ENCODE measurements at regions not wholly inside any gene's neighbourhood (a gene's known extent, or its start where the extent isn't known, plus 50 kb on each side); places are given as distances from the start of the nearest gene placed in this dataset.

DNA sequence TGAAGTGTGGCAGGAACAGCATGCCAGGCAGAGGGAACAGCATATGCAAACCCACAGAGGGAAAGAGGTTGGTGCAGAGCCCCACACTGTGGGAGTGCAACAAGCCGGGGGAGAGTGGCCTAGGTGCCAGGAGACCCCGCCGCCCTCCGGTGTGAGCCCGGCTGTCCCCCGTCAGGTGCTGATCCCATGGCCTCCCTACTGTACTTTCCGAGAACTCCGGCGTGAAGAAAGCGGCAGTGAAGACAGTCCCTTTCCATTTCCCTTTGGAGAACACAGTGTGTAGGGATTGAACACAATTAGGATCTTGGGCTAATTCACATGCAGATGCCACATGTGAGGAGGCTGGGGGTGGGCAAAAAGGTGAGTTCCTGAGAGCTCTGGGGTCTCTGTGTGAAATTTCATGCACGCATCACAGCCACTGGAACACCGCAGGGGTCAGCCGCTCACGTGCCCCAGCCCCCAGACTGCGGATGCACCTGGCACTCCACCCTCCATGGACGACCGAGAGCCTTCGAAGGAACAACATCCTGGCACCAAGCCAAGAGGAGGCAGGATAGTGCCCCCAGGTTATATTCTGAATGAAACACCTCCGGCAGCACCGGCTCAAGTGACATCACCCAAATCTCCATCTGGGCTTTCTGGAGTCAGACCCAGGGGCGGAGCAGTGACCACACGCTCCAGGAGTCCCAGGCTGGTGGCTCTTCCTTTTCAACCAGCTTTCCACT is 82.1 kb upstream of the PPP2R2D start:
- TF ChIP-seq POLR2A (IDR thresholded peaks at IDR 0.05), result no peak
- TF ChIP-seq, protein P1, sequence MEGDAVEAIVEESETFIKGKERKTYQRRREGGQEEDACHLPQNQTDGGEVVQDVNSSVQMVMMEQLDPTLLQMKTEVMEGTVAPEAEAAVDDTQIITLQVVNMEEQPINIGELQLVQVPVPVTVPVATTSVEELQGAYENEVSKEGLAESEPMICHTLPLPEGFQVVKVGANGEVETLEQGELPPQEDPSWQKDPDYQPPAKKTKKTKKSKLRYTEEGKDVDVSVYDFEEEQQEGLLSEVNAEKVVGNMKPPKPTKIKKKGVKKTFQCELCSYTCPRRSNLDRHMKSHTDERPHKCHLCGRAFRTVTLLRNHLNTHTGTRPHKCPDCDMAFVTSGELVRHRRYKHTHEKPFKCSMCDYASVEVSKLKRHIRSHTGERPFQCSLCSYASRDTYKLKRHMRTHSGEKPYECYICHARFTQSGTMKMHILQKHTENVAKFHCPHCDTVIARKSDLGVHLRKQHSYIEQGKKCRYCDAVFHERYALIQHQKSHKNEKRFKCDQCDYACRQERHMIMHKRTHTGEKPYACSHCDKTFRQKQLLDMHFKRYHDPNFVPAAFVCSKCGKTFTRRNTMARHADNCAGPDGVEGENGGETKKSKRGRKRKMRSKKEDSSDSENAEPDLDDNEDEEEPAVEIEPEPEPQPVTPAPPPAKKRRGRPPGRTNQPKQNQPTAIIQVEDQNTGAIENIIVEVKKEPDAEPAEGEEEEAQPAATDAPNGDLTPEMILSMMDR (IDR thresholded peaks at IDR 0.05), result no peak

Data from testis (tissue), 2 donors.